ENCODE measurements at regions not wholly inside any gene's neighbourhood (a gene's known extent, or its start where the extent isn't known, plus 50 kb on each side); places are given as distances from the start of the nearest gene placed in this dataset.

DNA sequence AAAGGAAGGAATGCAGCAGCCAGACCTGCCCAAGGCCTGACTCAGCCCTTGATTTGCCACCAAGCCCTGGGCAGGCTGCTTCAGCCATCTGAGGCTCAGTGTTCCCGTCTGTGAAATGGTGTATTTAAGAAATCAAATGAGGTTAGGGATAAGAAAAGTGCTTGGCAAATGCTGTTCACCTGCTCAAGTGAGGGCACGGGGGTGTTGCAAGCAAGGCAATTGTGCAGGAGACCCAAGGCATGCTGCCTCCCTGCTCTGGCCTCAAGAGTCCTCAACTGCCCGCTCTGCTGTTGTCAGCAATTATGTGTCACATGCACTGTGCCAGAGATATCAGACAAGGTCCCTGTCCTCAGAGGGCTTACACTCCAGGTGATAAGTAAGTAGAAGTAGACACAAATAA is 101.8 kb downstream of the TPRA1 start:
- Mint-ChIP-seq H3K36me3 (ENCODE audit: low read depth) (no peaks in the 10 kb centered on the region), H3K4me1 (peaks cover 18% of the 10 kb centered on the region), H3K27me3 (peaks cover 57% of the 10 kb centered on the region), H3K27ac (no peak overlapping the region), H3K4me3 (no peak overlapping the region), H3K9me3 (no peaks in the 10 kb centered on the region)
- DNase-seq (no peak), ATAC-seq (no peak)

GRCh38 chr3:127488141-127488672 is 102.3 kb downstream of the TPRA1 start:
- no peak for ATAC-seq
- peaks cover 58% of the 10 kb centered on the region for H3K27me3 Mint-ChIP-seq

DNA sequence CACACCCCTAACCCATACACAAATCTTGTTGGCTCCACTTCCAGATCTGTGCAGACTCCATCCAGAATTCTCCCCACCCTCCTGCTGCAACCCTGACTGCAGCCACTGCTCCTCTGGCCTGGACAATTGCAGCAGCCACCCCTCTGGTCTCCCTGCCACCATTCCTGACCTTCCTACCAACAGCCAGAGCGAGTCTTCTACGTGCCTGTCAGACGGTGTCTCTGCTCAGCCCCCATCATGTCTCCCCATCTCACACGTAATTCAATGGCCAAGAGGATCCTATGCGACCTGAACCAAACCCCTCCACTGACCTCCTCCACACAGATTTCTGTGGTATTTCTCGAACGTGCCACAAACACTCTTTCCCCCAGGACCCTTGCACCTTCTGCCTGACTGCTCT is 103.3 kb downstream of the TPRA1 start:
- no peak overlapping the region for H3K4me3 Mint-ChIP-seq
- no peak for DNase-seq
- H3K36me3 Mint-ChIP-seq (ENCODE audit: low read depth), result no peaks in the 10 kb centered on the region
- no peak for ATAC-seq
- peaks cover 62% of the 10 kb centered on the region for H3K27me3 Mint-ChIP-seq
- H3K4me1 Mint-ChIP-seq, result peaks cover 28% of the 10 kb centered on the region
- no peaks in the 10 kb centered on the region for H3K9me3 Mint-ChIP-seq
- no peak overlapping the region for H3K27ac Mint-ChIP-seq

More at GRCh38 chr3:127488141-127488672, 102.3 kb downstream of the TPRA1 start:
- no peak overlapping the region for H3K4me3 Mint-ChIP-seq
- no peak overlapping the region for H3K27ac Mint-ChIP-seq
- no peaks in the 10 kb centered on the region for H3K9me3 Mint-ChIP-seq
- peaks cover 24% of the 10 kb centered on the region for H3K4me1 Mint-ChIP-seq
- no peaks in the 10 kb centered on the region for H3K36me3 Mint-ChIP-seq (ENCODE audit: low read depth)
- DNase-seq, result no peak

DNA sequence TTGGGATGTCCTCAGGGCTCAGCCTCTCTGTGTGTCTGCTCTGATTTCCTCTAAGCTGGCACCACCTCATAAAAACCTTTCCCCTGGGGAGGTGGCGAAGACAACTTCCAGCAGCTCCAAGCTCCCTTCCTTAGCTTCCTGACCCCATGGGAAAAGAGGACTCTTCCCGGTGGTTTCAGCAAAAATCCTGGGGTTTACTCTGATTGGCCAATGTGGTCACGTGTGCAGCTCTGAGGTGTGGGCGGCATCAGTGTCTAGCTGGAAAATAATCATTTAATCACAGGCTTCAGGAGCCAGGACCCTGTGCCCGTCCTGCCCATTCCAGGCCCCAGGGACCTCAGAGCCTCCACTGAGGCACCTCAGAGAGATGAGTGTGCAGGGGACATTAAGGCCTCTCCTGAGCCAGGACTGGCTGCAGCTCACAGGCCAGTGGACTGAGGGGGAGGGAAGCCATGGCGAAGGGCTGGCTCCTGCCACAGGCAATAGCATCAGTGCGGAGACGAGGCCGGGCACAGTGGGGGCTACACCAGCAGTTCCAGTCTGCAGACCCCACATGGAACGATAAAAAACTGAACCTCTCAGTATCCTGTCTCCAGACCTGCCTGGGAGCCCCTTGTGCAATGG is 104.1 kb downstream of the TPRA1 start:
- ATAC-seq (no peak), DNase-seq (no peak)
- Mint-ChIP-seq H3K36me3 (ENCODE audit: low read depth) (no peaks in the 10 kb centered on the region), H3K9me3 (no peaks in the 10 kb centered on the region), H3K4me3 (no peak overlapping the region), H3K27ac (no peak overlapping the region), H3K4me1 (peaks cover 28% of the 10 kb centered on the region), H3K27me3 (peaks cover 60% of the 10 kb centered on the region)

DNA sequence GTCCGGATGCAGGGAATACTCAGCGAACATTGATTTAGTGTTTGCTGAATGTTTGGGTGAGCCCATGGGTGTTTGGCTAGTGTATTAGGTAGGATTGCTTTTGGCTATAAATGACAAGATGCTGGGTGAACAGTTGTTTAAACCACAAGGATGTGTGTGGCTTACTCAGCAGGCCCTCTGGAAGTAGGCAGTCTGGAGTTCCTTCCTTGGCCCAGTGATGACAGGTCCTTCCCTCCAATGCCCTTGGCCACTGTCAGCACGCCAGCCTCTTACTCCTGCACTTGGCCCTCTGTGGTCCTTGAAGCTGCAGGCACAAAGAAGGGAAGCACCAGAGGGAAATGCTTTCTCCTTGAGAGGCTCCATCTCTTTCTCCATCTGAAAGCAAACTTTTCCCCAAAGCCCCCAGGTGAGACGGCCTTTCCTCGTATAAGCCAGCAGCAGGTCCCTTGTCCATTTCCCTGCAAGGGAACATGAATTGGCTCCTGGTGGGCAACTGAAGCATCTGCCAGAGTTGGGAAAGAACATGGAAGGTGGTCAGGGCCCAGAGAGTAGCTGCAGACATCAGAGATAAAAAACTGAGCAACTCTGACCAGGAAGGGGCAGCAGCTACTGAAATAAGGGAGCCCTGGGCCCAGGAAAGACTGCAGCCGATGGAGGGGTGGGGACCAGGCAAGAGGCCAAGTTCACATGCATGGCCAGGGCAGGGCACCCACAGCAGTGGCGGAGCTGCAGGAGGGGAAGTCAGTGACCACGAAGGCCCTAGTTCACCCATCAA is 105.0 kb downstream of the TPRA1 start:
- DNase-seq, result no peak
- Mint-ChIP-seq H3K27me3 (peaks cover 55% of the 10 kb centered on the region), H3K4me1 (peaks cover 28% of the 10 kb centered on the region), H3K27ac (no peak overlapping the region), H3K9me3 (no peaks in the 10 kb centered on the region), H3K36me3 (ENCODE audit: low read depth) (no peaks in the 10 kb centered on the region), H3K4me3 (no peak overlapping the region)
- no peak for ATAC-seq

GRCh38 chr3:127484601-127485388 is 105.7 kb downstream of the TPRA1 start:
- peak; percentile 72 for ATAC-seq
- peak overlapping the region; percentile 17 for H3K4me3 Mint-ChIP-seq
- peaks cover 28% of the 10 kb centered on the region for H3K4me1 Mint-ChIP-seq

GRCh38 chr3:127483902-127484591 is 106.5 kb downstream of the TPRA1 start:
- peaks cover 46% of the 10 kb centered on the region for H3K27me3 Mint-ChIP-seq
- H3K9me3 Mint-ChIP-seq, result no peaks in the 10 kb centered on the region
- peak overlapping the region; percentile 53 for H3K4me3 Mint-ChIP-seq
- ATAC-seq (peak; percentile 90), DNase-seq (peak; percentile 77)
- H3K27ac Mint-ChIP-seq, result peak overlapping the region; percentile 85
- H3K36me3 Mint-ChIP-seq (ENCODE audit: low read depth), result no peaks in the 10 kb centered on the region
- H3K4me1 Mint-ChIP-seq, result peaks cover 28% of the 10 kb centered on the region

More at GRCh38 chr3:127484601-127485388, 105.7 kb downstream of the TPRA1 start:
- H3K27ac Mint-ChIP-seq, result peak overlapping the region; percentile 85
- H3K27me3 Mint-ChIP-seq, result peaks cover 49% of the 10 kb centered on the region
- H3K9me3 Mint-ChIP-seq, result no peaks in the 10 kb centered on the region
- H3K36me3 Mint-ChIP-seq (ENCODE audit: low read depth), result no peaks in the 10 kb centered on the region
- no peak for DNase-seq

GRCh38 chr3:127483005-127483641 is 107.4 kb downstream of the TPRA1 start:
- peaks cover 40% of the 10 kb centered on the region for H3K27me3 Mint-ChIP-seq
- H3K27ac Mint-ChIP-seq, result no peak overlapping the region

GRCh38 chr3:127482216-127483004 is 108.1 kb downstream of the TPRA1 start:
- no peak for ATAC-seq
- Mint-ChIP-seq H3K9me3 (no peaks in the 10 kb centered on the region), H3K27me3 (peaks cover 37% of the 10 kb centered on the region), H3K4me1 (peaks cover 28% of the 10 kb centered on the region), H3K27ac (no peak overlapping the region), H3K4me3 (no peak overlapping the region), H3K36me3 (ENCODE audit: low read depth) (no peaks in the 10 kb centered on the region)
- DNase-seq, result no peak

More at GRCh38 chr3:127483005-127483641, 107.4 kb downstream of the TPRA1 start:
- Mint-ChIP-seq H3K36me3 (ENCODE audit: low read depth) (no peaks in the 10 kb centered on the region), H3K4me3 (no peak overlapping the region), H3K4me1 (peaks cover 28% of the 10 kb centered on the region), H3K9me3 (no peaks in the 10 kb centered on the region)
- no peak for DNase-seq
- no peak for ATAC-seq

- no peak overlapping the region for H3K4me3 Mint-ChIP-seq
- H3K4me1 Mint-ChIP-seq, result peaks cover 26% of the 10 kb centered on the region
- DNase-seq (no peak), ATAC-seq (no peak)
- no peaks in the 10 kb centered on the region for H3K9me3 Mint-ChIP-seq
- H3K36me3 Mint-ChIP-seq (ENCODE audit: low read depth), result no peaks in the 10 kb centered on the region
- H3K27me3 Mint-ChIP-seq, result peaks cover 38% of the 10 kb centered on the region
- H3K27ac Mint-ChIP-seq, result no peak overlapping the region
These were observed 110.2 kb downstream of the TPRA1 start for GRCh38 chr3:127480196-127480954.

GRCh38 chr3:127479449-127479848 is 111.1 kb downstream of the TPRA1 start:
- Mint-ChIP-seq H3K4me1 (peaks cover 17% of the 10 kb centered on the region), H3K9me3 (no peaks in the 10 kb centered on the region), H3K27ac (no peak overlapping the region), H3K27me3 (peaks cover 32% of the 10 kb centered on the region), H3K4me3 (no peak overlapping the region), H3K36me3 (ENCODE audit: low read depth) (no peaks in the 10 kb centered on the region)
- ATAC-seq (no peak), DNase-seq (no peak)

DNA sequence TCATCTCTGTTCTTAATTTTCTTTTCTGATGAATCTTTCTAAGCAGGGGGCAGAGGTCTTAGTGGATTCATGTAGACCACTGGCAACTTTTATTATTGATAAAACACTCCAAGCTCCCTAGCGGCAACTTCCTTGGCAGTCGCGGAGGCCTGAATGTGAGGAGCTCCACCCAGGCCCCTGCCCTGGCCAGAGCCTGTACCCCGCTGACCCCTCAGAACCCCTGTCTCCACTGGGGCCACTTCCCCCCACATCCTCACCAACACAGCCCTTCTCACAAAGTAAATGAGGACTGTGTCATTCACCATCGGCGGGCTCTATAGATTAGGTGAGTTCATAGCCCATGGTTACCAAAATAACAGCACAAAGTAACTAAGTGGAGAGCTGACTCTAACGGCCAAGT is 111.6 kb downstream of the TPRA1 start:
- no peak for ATAC-seq
- Mint-ChIP-seq H3K4me3 (no peak overlapping the region), H3K36me3 (ENCODE audit: low read depth) (no peaks in the 10 kb centered on the region), H3K4me1 (peaks cover 12% of the 10 kb centered on the region), H3K27ac (no peak overlapping the region), H3K9me3 (no peaks in the 10 kb centered on the region), H3K27me3 (peaks cover 30% of the 10 kb centered on the region)
- no peak for DNase-seq

Data from activated naive CD8-positive, alpha-beta T cell treated with anti-CD3 and anti-CD28 coated beads, Interleukin-2, amount 50 U/mL, for 24 hours (primary cell).